Naive thymus-derived CD4-positive, alpha-beta T cell (primary cell): ENCODE measurements at regions not wholly inside any gene's neighbourhood (a gene's known extent, or its start where the extent isn't known, plus 50 kb on each side); places are given as distances from the start of the nearest gene placed in this dataset.

Experiments
- ATAC-seq: fragments of 150-1000 bp; cut with Tn5 transposase; 2 replicates; pipeline ENCODE4 v1.10.0; 2021; ENCODE audit warnings: mild to moderate bottlenecking, moderate library complexity
- CTCF ChIA-PET: fragments of 350-600 bp; sonication (Branson Sonifier 250); formaldehyde crosslinking; loops from one replicate; lab custom pipeline; 2021; ENCODE audit warnings: antibody characterized with exemption; lab: Charles Lee
- POLR2A ChIA-PET: fragments of 350-600 bp; sonication (Branson Sonifier 250); formaldehyde crosslinking; loops from one replicate; lab custom pipeline; 2021; ENCODE audit warnings: antibody characterized with exemption, inconsistent platforms; lab: Charles Lee
- DNase-seq, 9 donors: peaks; one replicate each; pipeline versions ENCODE4 v3.0.0 to v3.0.0-alpha.2; 2020 to 2022; ENCODE audit warnings: mixed read lengths in 1 of 9
- H3K27ac ChIP-seq: one replicate; pipeline ENCODE4 v1.7.0; 2013; ENCODE audit warnings: mild to moderate bottlenecking, low read depth, low read length, moderate library complexity
- H3K27me3 ChIP-seq, 2 donors: one replicate each; pipeline ENCODE4 v1.7.0; 2013; ENCODE audit warnings: low read length in 2 of 2, mild to moderate bottlenecking in 2 of 2, moderate library complexity in 2 of 2; ENCODE audit not compliant: control insufficient read depth in 2 of 2, insufficient read depth in 2 of 2
- H3K36me3 ChIP-seq, 3 experiments: 1 replicate in 2 of 3; 2 replicates in 1 of 3; pipeline ENCODE4 v1.7.0; 2013; ENCODE audit warnings: low read length in 3 of 3, mild to moderate bottlenecking in 3 of 3, moderate library complexity in 1 of 3; ENCODE audit not compliant: insufficient read depth in 3 of 3, control insufficient read depth in 2 of 3
- H3K4me1 ChIP-seq, 2 donors: one replicate each; pipeline ENCODE4 v1.7.0; 2013; ENCODE audit warnings: low read length in 2 of 2, mild to moderate bottlenecking in 2 of 2, moderate library complexity in 1 of 2; ENCODE audit not compliant: control insufficient read depth in 2 of 2, insufficient read depth in 2 of 2
- H3K4me3 ChIP-seq: 2 replicates; pipeline ENCODE4 v1.7.0; 2013; ENCODE audit warnings: mild to moderate bottlenecking, low read length
- H3K9me3 ChIP-seq, 3 experiments: 1 replicate in 2 of 3; 2 replicates in 1 of 3; pipeline ENCODE4 v1.7.0; 2013; ENCODE audit warnings: low read length in 3 of 3; ENCODE audit not compliant: control insufficient read depth in 2 of 3
- H3K27ac Mint-ChIP-seq, 9 donors: one replicate each; pipeline ENCODE4 v1.8.0; 2020 to 2022; ENCODE audit warnings: mixed read lengths in 9 of 9, mild to moderate bottlenecking in 8 of 9, moderate library complexity in 5 of 9, inconsistent platforms in 2 of 9
- H3K27me3 Mint-ChIP-seq, 5 donors: one replicate each; pipeline ENCODE4 v1.8.0; 2021 to 2022; ENCODE audit warnings: mixed read lengths in 5 of 5, mild to moderate bottlenecking in 1 of 5
- H3K36me3 Mint-ChIP-seq, 5 donors: one replicate each; pipeline ENCODE4 v1.8.0; 2020 to 2022; ENCODE audit warnings: mixed read lengths in 5 of 5, mild to moderate bottlenecking in 3 of 5, inconsistent platforms in 1 of 5
- H3K4me1 Mint-ChIP-seq, 7 donors: one replicate each; pipeline ENCODE4 v1.8.0; 2020 to 2022; ENCODE audit warnings: mixed read lengths in 7 of 7, mild to moderate bottlenecking in 3 of 7, inconsistent platforms in 1 of 7
- H3K4me3 Mint-ChIP-seq, 10 donors: one replicate each; pipeline ENCODE4 v1.8.0; 2020 to 2022; ENCODE audit warnings: mild to moderate bottlenecking in 10 of 10, mixed read lengths in 10 of 10, moderate library complexity in 6 of 10, inconsistent platforms in 2 of 10
- H3K9me3 Mint-ChIP-seq, 11 donors: one replicate each; pipeline ENCODE4 v1.8.0; 2020 to 2022; ENCODE audit warnings: mixed read lengths in 11 of 11, mild to moderate bottlenecking in 4 of 11, inconsistent platforms in 1 of 11, moderate library complexity in 1 of 11
- intact Hi-C, 2 donors: fragments of 100-400 bp; cut with micrococcal nuclease; formaldehyde crosslinking; loops; one replicate each; pipeline ENCODE4 v1.15.1; 2023

- no peak overlapping the region for H3K4me3 ChIP-seq
- H3K4me1 ChIP-seq, result peaks cover 0 to 4% of the 10 kb centered on the region in 2 donors
- no peak overlapping the region for H3K27ac ChIP-seq
- no peaks in the 10 kb centered on the region for H3K36me3 ChIP-seq
- intact Hi-C loops, result no loop called here
- DNase-seq, result no peak
- ChIA-PET CTCF (interaction anchor here (0.6 to 8.5 kb wide), 5 partner anchors 11 to 234 kb away, joined by 3 to 90 read pairs (median 21); no protein-coding TSS in a partner anchor), POLR2A (no interaction called here)
- Mint-ChIP-seq H3K36me3 (peaks cover 0 to 13% (median 1%) of the 10 kb centered on the region in 5 donors), H3K4me3 (no peak overlapping the region), H3K27me3 (peaks cover 0 to 11% (median 10%) of the 10 kb centered on the region in 5 donors), H3K9me3 (peaks cover 0 to 7% (median 1%) of the 10 kb centered on the region in 11 donors), H3K4me1 (peaks cover 0 to 13% (median 6%) of the 10 kb centered on the region in 7 donors), H3K27ac (peak overlapping the region in 1 of 9 donors; percentile 58)
- no peak for ATAC-seq
- H3K27me3 ChIP-seq, result no peaks in the 10 kb centered on the region
- H3K9me3 ChIP-seq, result no peaks in the 10 kb centered on the region
Measured at GRCh38 chr1:181192316-181192715, 103.8 kb downstream of the IER5 start.

- peaks cover 0 to 6% (median 2%) of the 10 kb centered on the region in 11 donors for H3K9me3 Mint-ChIP-seq
- no peaks in the 10 kb centered on the region for H3K4me1 ChIP-seq
- no peaks in the 10 kb centered on the region for H3K9me3 ChIP-seq
- no peaks in the 10 kb centered on the region for H3K36me3 Mint-ChIP-seq
- intact Hi-C loops, result no loop called here
- no peak overlapping the region for H3K27ac ChIP-seq
- no peaks in the 10 kb centered on the region for H3K36me3 ChIP-seq
- H3K4me3 ChIP-seq, result no peak overlapping the region
- peaks cover 0 to 4% (median 0%) of the 10 kb centered on the region in 7 donors for H3K4me1 Mint-ChIP-seq
- no peaks in the 10 kb centered on the region for H3K27me3 ChIP-seq
- no peak overlapping the region for H3K27ac Mint-ChIP-seq
- ChIA-PET CTCF (interaction anchor here (1.1 to 2.2 kb wide), 4 partner anchors 10 to 222 kb away, joined by 3 to 8 read pairs (median 5); no protein-coding TSS in a partner anchor), POLR2A (no interaction called here)
- no peak for ATAC-seq
- no peak for DNase-seq
- peaks cover 0 to 26% (median 0%) of the 10 kb centered on the region in 5 donors for H3K27me3 Mint-ChIP-seq
- no peak overlapping the region for H3K4me3 Mint-ChIP-seq
Measured at GRCh38 chr1:181202986-181203555, 114.6 kb downstream of the IER5 start.

GRCh38 chr1:181204530-181204929, 116.0 kb downstream of the IER5 start:
- no peak for DNase-seq

GRCh38 chr1:181205901-181206300, 117.4 kb downstream of the IER5 start:
- Mint-ChIP-seq H3K4me3 (no peak overlapping the region), H3K9me3 (peaks cover 0 to 4% (median 0%) of the 10 kb centered on the region in 11 donors), H3K27me3 (peaks cover 0 to 8% (median 0%) of the 10 kb centered on the region in 5 donors), H3K27ac (peak overlapping the region in 1 of 9 donors; percentile 81), H3K4me1 (peaks cover 0 to 4% (median 0%) of the 10 kb centered on the region in 7 donors), H3K36me3 (no peaks in the 10 kb centered on the region)
- no peaks in the 10 kb centered on the region for H3K9me3 ChIP-seq
- intact Hi-C loops, result no loop called here
- H3K27ac ChIP-seq, result no peak overlapping the region
- DNase-seq (no peak), ATAC-seq (no peak)
- no peaks in the 10 kb centered on the region for H3K27me3 ChIP-seq
- ChIA-PET CTCF (no interaction called here), POLR2A (no interaction called here)
- no peaks in the 10 kb centered on the region for H3K36me3 ChIP-seq
- no peaks in the 10 kb centered on the region for H3K4me1 ChIP-seq
- H3K4me3 ChIP-seq, result no peak overlapping the region

More at GRCh38 chr1:181204530-181204929, 116.0 kb downstream of the IER5 start:
- no peak overlapping the region for H3K4me3 Mint-ChIP-seq
- H3K9me3 Mint-ChIP-seq, result peaks cover 0 to 6% (median 0%) of the 10 kb centered on the region in 11 donors
- Histone ChIP-seq H3K4me3 (no peak overlapping the region), H3K4me1 (no peaks in the 10 kb centered on the region), H3K36me3 (no peaks in the 10 kb centered on the region), H3K27me3 (no peaks in the 10 kb centered on the region), H3K9me3 (no peaks in the 10 kb centered on the region), H3K27ac (no peak overlapping the region)
- peak overlapping the region in 1 of 9 donors; percentile 28 for H3K27ac Mint-ChIP-seq
- POLR2A ChIA-PET, result no interaction called here
- no peaks in the 10 kb centered on the region for H3K36me3 Mint-ChIP-seq
- intact Hi-C loops, result no loop called here
- CTCF ChIA-PET, result no interaction called here
- peaks cover 0 to 16% (median 0%) of the 10 kb centered on the region in 5 donors for H3K27me3 Mint-ChIP-seq
- H3K4me1 Mint-ChIP-seq, result peaks cover 0 to 4% (median 0%) of the 10 kb centered on the region in 7 donors
- no peak for ATAC-seq

GRCh38 chr1:181206513-181206912, 118.0 kb downstream of the IER5 start:
- H3K9me3 ChIP-seq, result no peaks in the 10 kb centered on the region
- H3K4me3 ChIP-seq, result no peak overlapping the region
- intact Hi-C loops, result no loop called here
- POLR2A ChIA-PET, result no interaction called here
- CTCF ChIA-PET, result no interaction called here
- no peaks in the 10 kb centered on the region for H3K36me3 ChIP-seq
- H3K27ac Mint-ChIP-seq, result no peak overlapping the region
- ATAC-seq, result no peak
- H3K4me1 Mint-ChIP-seq, result peaks cover 0 to 4% (median 0%) of the 10 kb centered on the region in 7 donors
- no peaks in the 10 kb centered on the region for H3K9me3 Mint-ChIP-seq
- H3K4me1 ChIP-seq, result no peaks in the 10 kb centered on the region
- no peak for DNase-seq
- H3K27ac ChIP-seq, result no peak overlapping the region
- no peaks in the 10 kb centered on the region for H3K27me3 ChIP-seq
- no peaks in the 10 kb centered on the region for H3K36me3 Mint-ChIP-seq
- no peak overlapping the region for H3K4me3 Mint-ChIP-seq
- peaks cover 0 to 14% (median 0%) of the 10 kb centered on the region in 5 donors for H3K27me3 Mint-ChIP-seq

- H3K27ac ChIP-seq, result no peak overlapping the region
- no peaks in the 10 kb centered on the region for H3K36me3 Mint-ChIP-seq
- no peaks in the 10 kb centered on the region for H3K4me1 ChIP-seq
- H3K36me3 ChIP-seq, result no peaks in the 10 kb centered on the region
- no peaks in the 10 kb centered on the region for H3K9me3 ChIP-seq
- ChIA-PET POLR2A (no interaction called here), CTCF (no interaction called here)
- ATAC-seq (no peak), DNase-seq (no peak)
- H3K4me3 Mint-ChIP-seq, result no peak overlapping the region
- H3K4me1 Mint-ChIP-seq, result peaks cover 0 to 4% (median 0%) of the 10 kb centered on the region in 7 donors
- peaks cover 0 to 19% (median 0%) of the 10 kb centered on the region in 5 donors for H3K27me3 Mint-ChIP-seq
- H3K27me3 ChIP-seq, result no peaks in the 10 kb centered on the region
- H3K9me3 Mint-ChIP-seq, result no peaks in the 10 kb centered on the region
- intact Hi-C loops, result no loop called here
- H3K4me3 ChIP-seq, result no peak overlapping the region
- no peak overlapping the region for H3K27ac Mint-ChIP-seq
Measured at GRCh38 chr1:181206979-181207790, 118.7 kb downstream of the IER5 start.
